ENCODE measurements at regions not wholly inside any gene's neighbourhood (a gene's known extent, or its start where the extent isn't known, plus 50 kb on each side); places are given as distances from the start of the nearest gene placed in this dataset.

DNA sequence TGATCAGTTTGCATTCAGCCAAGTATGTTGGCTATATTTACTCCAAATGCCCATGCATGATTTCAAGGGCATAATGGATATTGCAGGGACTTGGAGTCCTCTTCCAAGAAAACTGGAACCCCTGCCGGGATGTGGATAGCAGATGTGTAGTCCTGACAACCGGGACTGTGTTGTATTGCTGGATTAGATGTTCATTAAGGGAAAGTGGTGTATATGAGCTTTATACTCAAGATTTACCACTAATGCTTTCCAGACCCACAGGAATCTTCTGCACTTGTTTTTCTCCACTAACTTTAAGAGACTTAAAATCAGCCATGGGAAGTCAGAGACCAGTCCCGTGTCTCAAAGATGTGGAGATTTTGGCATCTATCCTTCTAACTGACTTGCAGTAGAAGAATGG is 770.9 kb downstream of the HDGFL1 start:
- TF ChIP-seq, protein P1, sequence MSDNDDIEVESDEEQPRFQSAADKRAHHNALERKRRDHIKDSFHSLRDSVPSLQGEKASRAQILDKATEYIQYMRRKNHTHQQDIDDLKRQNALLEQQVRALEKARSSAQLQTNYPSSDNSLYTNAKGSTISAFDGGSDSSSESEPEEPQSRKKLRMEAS (CRISPR knock-in tag; IDR thresholded peaks at IDR 0.05) = no peak
- TF ChIP-seq, protein P2, sequence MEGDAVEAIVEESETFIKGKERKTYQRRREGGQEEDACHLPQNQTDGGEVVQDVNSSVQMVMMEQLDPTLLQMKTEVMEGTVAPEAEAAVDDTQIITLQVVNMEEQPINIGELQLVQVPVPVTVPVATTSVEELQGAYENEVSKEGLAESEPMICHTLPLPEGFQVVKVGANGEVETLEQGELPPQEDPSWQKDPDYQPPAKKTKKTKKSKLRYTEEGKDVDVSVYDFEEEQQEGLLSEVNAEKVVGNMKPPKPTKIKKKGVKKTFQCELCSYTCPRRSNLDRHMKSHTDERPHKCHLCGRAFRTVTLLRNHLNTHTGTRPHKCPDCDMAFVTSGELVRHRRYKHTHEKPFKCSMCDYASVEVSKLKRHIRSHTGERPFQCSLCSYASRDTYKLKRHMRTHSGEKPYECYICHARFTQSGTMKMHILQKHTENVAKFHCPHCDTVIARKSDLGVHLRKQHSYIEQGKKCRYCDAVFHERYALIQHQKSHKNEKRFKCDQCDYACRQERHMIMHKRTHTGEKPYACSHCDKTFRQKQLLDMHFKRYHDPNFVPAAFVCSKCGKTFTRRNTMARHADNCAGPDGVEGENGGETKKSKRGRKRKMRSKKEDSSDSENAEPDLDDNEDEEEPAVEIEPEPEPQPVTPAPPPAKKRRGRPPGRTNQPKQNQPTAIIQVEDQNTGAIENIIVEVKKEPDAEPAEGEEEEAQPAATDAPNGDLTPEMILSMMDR (IDR thresholded peaks at IDR 0.05) = no peak
- TF ChIP-seq, protein P3, sequence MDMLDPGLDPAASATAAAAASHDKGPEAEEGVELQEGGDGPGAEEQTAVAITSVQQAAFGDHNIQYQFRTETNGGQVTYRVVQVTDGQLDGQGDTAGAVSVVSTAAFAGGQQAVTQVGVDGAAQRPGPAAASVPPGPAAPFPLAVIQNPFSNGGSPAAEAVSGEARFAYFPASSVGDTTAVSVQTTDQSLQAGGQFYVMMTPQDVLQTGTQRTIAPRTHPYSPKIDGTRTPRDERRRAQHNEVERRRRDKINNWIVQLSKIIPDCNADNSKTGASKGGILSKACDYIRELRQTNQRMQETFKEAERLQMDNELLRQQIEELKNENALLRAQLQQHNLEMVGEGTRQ (CRISPR knock-in tag; IDR thresholded peaks at IDR 0.05) = no peak
- TF ChIP-seq ZNF232 (CRISPR knock-in tag; IDR thresholded peaks at IDR 0.05) (no peak), NR1H2 (CRISPR knock-in tag; IDR thresholded peaks at IDR 0.05) (no peak), TCF7 (CRISPR knock-in tag; IDR thresholded peaks at IDR 0.05; ENCODE audit: low read depth) (no peak)
- TF ChIP-seq, protein P4, sequence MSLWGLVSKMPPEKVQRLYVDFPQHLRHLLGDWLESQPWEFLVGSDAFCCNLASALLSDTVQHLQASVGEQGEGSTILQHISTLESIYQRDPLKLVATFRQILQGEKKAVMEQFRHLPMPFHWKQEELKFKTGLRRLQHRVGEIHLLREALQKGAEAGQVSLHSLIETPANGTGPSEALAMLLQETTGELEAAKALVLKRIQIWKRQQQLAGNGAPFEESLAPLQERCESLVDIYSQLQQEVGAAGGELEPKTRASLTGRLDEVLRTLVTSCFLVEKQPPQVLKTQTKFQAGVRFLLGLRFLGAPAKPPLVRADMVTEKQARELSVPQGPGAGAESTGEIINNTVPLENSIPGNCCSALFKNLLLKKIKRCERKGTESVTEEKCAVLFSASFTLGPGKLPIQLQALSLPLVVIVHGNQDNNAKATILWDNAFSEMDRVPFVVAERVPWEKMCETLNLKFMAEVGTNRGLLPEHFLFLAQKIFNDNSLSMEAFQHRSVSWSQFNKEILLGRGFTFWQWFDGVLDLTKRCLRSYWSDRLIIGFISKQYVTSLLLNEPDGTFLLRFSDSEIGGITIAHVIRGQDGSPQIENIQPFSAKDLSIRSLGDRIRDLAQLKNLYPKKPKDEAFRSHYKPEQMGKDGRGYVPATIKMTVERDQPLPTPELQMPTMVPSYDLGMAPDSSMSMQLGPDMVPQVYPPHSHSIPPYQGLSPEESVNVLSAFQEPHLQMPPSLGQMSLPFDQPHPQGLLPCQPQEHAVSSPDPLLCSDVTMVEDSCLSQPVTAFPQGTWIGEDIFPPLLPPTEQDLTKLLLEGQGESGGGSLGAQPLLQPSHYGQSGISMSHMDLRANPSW (CRISPR knock-in tag; conservative IDR thresholded peaks at IDR 0.05; ENCODE audit: low read depth) = no peak
- TF ChIP-seq, protein P5, sequence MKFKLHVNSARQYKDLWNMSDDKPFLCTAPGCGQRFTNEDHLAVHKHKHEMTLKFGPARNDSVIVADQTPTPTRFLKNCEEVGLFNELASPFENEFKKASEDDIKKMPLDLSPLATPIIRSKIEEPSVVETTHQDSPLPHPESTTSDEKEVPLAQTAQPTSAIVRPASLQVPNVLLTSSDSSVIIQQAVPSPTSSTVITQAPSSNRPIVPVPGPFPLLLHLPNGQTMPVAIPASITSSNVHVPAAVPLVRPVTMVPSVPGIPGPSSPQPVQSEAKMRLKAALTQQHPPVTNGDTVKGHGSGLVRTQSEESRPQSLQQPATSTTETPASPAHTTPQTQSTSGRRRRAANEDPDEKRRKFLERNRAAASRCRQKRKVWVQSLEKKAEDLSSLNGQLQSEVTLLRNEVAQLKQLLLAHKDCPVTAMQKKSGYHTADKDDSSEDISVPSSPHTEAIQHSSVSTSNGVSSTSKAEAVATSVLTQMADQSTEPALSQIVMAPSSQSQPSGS (CRISPR knock-in tag; IDR thresholded peaks at IDR 0.05; ENCODE audit: borderline replicate concordance, low read depth) = no peak
